ENCODE measurements at regions not wholly inside any gene's neighbourhood (a gene's known extent, or its start where the extent isn't known, plus 50 kb on each side); places are given as distances from the start of the nearest gene placed in this dataset.

DNA sequence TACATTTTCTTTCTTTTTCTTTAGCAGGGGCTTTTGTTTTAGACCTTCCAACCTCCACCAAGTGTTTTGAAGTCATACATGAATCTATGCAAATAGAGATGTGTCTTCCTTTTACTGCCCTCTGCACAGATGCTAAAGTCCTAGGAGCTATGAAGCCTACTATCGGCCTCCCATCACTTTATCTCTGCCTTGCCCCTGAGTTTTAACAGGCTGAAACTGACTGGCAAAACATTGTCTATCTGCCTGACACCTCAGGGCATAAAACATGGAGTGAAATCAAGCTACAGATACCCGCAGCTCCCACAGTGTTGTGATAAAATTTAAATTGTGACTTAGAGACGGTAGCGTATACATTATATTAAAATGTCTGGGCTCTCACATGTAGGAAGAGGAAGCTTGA, 604.6 kb upstream of the C9orf72 start:
- intact Hi-C loops (cut with micrococcal nuclease) = no loop called here

- intact Hi-C loops (cut with micrococcal nuclease) = no loop called here
These were observed 606.6 kb upstream of the C9orf72 start for GRCh38 chr9:28179893-28180292.

DNA sequence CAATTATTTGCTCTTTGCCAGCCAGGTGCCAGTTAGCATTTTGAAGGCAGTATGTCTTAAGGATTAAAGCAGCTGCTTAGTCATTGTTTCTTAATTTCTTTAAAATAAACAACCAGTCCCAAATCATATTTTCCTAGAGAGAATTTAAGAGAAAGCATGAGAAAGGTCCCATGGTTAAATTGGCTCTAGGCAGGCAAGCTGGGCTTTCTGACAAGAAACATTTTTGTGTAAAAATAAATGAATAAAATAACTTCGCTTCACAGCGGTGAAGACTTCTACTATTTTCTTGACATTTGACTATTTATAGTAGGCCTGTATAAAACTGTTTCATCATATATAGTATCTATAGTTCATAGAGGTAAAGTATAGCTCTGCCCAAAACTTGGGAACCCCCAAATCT, 617.7 kb upstream of the C9orf72 start:
- intact Hi-C loops (cut with micrococcal nuclease) = loop anchor here (10.0 kb wide), 1 partner anchor 56 kb away; no protein-coding TSS in a partner anchor

DNA sequence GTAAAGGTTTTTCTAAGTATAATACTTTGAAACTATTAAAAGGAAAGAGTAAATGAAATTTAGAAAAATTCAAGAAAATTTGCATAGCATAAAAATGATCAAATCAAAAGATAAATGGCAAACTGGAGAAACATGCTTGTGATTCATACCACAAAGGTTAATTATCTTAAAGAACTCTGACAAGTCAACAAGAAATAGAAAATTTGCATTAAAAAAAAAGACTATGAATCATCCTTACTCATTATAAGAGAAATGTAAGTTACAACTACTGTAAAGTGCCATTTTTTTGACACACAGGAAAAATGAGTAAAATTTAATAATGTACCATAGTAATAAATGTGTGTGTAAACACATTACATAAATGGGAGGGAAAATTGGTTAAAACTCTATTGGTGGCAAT, 624.4 kb upstream of the C9orf72 start:
- intact Hi-C loops (cut with micrococcal nuclease) = loop anchor here (10.0 kb wide), 1 partner anchor 63 kb away; no protein-coding TSS in a partner anchor

GRCh38 chr9:28203036-28203435, 629.8 kb upstream of the C9orf72 start:
- intact Hi-C loops (cut with micrococcal nuclease) = no loop called here

GRCh38 chr9:28206280-28206679, 633.0 kb upstream of the C9orf72 start:
- intact Hi-C loops (cut with micrococcal nuclease) = no loop called here

GRCh38 chr9:28207657-28208056, 634.4 kb upstream of the C9orf72 start:
- intact Hi-C loops (cut with micrococcal nuclease) = no loop called here

DNA sequence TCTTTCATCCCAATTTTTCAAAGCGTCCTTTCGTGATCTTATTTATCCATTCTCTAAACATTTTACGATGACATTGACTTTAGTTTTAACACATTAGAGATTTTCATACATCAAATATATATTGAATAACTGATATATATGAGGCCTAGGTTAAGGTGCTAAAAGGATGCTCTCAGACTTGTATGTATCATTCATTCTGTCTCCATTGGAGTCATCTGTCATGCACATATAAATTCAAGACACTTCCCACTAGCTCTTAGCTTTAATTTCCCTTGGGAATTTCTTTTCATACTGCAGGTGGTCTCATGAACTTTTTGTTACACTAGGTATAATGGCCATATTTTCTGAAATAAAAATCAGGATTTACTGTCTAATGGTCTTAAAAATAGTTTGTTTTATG, 635.8 kb upstream of the C9orf72 start:
- intact Hi-C loops (cut with micrococcal nuclease) = no loop called here

- intact Hi-C loops (cut with micrococcal nuclease) = no loop called here
These were observed 639.7 kb upstream of the C9orf72 start for GRCh38 chr9:28212979-28213378.

GRCh38 chr9:28215536-28216299, 642.4 kb upstream of the C9orf72 start:
- intact Hi-C loops (cut with micrococcal nuclease) = no loop called here

- intact Hi-C loops (cut with micrococcal nuclease) = no loop called here
These were observed 659.4 kb upstream of the C9orf72 start for GRCh38 chr9:28232686-28233085.

DNA sequence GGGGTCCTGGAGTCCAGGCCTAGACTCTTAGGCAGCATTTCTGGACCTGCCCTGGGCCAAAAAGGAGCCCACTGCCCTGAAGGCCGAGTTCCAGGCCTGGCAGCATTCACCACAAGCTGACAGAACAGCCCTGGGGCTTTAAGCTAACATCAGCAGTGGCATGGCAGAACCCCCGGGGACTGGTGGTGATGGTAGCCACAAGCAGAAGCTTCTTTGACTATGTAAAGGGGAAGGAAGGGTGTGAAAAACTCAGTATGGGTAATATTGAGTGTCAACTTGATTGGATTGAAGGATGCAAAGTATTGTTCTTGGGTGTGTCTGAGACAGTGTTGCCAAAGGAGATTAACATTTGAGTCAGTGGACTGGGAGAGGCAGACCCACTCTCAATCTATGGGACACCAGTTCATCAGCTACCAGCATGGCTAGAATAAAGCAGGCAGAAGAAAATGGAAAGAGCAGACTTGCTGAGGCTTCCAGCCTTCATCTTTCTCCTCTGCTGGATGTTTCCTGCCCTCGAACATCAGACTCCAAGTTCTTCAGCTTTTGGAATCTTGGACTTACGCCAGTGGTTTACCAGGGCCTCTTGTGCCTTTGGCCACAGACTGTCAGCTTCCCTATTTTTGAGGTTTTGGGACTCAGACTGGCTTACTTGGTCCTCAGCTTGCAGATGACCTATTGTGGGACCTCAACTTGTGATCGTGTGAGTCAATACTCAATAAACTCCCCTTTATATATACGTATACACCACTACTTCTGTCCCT, 661.0 kb upstream of the C9orf72 start:
- intact Hi-C loops (cut with micrococcal nuclease) = no loop called here

DNA sequence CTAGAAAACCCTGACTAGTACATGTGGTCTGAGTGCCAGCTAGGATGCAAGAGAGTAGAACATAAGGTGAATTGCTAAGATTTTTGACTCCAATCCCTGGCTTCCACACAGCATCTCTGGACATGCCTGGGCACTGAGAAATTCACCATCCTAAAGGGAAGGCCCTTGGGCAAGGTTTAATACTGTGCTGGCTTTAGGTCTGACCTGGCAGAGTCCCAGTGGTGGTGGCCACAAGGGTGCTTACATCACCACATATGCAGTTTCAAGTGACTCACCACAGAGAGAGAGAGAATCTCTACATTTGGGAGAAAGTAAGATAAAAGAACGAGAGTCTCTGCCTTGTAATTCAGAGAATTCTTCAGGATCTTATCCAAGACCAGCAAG, 661.6 kb upstream of the C9orf72 start:
- intact Hi-C loops (cut with micrococcal nuclease) = no loop called here

- intact Hi-C loops (cut with micrococcal nuclease) = no loop called here
These were observed 676.1 kb upstream of the C9orf72 start for GRCh38 chr9:28249424-28249823.

GRCh38 chr9:28255174-28255573, 681.9 kb upstream of the C9orf72 start:
- intact Hi-C loops (cut with micrococcal nuclease) = no loop called here

- intact Hi-C loops (cut with micrococcal nuclease) = no loop called here
These were observed 687.0 kb upstream of the C9orf72 start for GRCh38 chr9:28260330-28260729.

DNA sequence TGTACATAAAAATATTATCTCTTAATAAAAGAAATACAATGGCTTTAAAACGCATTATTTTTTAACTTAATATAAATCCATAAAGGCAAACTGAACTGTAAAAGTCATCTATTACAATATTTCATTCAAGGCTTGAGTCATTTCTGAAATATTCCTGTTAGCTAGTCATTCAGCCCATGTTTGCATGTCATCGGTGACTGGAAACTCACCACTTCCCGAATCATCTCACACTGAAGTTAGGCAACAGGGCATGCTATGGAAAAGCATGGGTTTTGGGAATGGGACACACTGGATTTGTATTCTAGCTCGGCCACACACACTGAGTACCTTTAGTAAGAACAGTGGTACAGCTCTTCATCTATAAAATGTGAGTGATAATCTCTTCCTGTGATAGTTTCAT, 691.1 kb upstream of the C9orf72 start:
- intact Hi-C loops (cut with micrococcal nuclease) = no loop called here

GRCh38 chr9:28267351-28267750, 694.1 kb upstream of the C9orf72 start:
- intact Hi-C loops (cut with micrococcal nuclease) = no loop called here

DNA sequence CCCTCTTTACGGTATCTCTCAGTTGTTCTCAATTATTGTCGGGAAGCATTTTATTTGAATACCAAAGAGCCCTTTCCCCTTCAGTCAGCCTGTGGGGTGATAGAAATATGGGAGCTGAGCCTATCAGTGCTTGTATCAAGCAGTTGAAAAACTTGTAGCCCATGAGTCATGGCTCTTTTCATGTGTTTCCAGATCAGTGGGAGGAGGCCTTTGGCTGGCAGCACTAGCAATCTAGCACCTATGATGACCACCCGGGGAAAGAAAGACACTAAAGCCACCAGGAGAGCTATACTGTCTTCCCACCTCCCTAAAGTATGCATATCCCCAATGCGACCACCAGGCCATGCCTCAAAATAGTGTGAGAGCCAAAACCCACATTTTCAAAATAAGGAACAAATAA, 696.9 kb upstream of the C9orf72 start:
- intact Hi-C loops (cut with micrococcal nuclease) = no loop called here

GRCh38 chr9:28272127-28272526, 698.8 kb upstream of the C9orf72 start:
- intact Hi-C loops (cut with micrococcal nuclease) = no loop called here

- intact Hi-C loops (cut with micrococcal nuclease) = no loop called here
These were observed 714.2 kb upstream of the C9orf72 start for GRCh38 chr9:28287455-28287854.

DNA sequence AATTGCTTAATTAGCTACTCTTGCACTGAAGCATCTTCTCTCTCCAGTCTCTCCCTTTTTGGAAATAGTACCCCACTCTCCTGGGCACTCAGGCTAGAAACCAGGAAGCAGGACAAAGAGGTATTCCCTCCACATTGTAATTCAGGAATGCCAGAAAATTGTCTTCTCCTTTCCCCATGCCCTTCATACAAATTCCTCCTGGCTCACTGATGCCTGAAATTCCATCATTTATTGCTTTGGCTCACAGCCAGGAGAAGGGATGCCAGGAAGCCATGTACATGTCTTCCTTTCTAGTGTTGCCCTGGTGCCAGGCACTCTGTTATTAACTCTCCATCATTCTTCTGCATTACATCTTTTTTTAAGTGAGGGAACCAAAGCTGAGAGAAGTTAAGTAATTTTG, 716.5 kb upstream of the C9orf72 start:
- intact Hi-C loops (cut with micrococcal nuclease) = no loop called here

Measured in T-helper 2 cell treated with Interferon-gamma antibody and Interleukin-4, amounts not matched to agents 100 ng/mL and 5 ng/mL, for 36 hours (primary cell).